HTR-8/SVneo (cell line): ENCODE measurements at regions not wholly inside any gene's neighbourhood (a gene's known extent, or its start where the extent isn't known, plus 50 kb on each side); places are given as distances from the start of the nearest gene placed in this dataset.
"Not testable (repeated sequence)": the region's sequence is repeated elsewhere in the genome, so short reads cannot be mapped to it uniquely, and the experiment has no call there.

Experiments
- DNase-seq: peaks from one replicate; pipeline ENCODE4 v3.0.0; 2011; ENCODE audit warnings: low spot score, mixed read lengths; ENCODE audit not compliant: insufficient read length
- FAIRE-seq: peaks from 2 replicates; lab custom pipeline; 2011; peaks lifted over from hg19 to GRCh38; lab: Jason Lieb, UNC

GRCh38 chr1:79259390-79260336 is 253.1 kb upstream of the ADGRL4 start:
- FAIRE-seq: no peak
- peak; percentile 21 for DNase-seq

- DNase-seq (no peak), FAIRE-seq (no peak)
These were observed 248.9 kb upstream of the ADGRL4 start for GRCh38 chr1:79255421-79255820.

- FAIRE-seq (no peak), DNase-seq (no peak)
These were observed 246.1 kb upstream of the ADGRL4 start for GRCh38 chr1:79252598-79252997.

- FAIRE-seq (no peak), DNase-seq (no peak)
These were observed 233.3 kb upstream of the ADGRL4 start for GRCh38 chr1:79239840-79240239.

- DNase-seq: no peak
- no peak for FAIRE-seq
These were observed 228.9 kb upstream of the ADGRL4 start for GRCh38 chr1:79235301-79236002.

- DNase-seq (no peak), FAIRE-seq (no peak)
These were observed 226.3 kb upstream of the ADGRL4 start for GRCh38 chr1:79232818-79233217.

GRCh38 chr1:79230751-79231150 is 224.2 kb upstream of the ADGRL4 start:
- not testable (repeated sequence) for DNase-seq, FAIRE-seq

- DNase-seq (no peak), FAIRE-seq (no peak)
These were observed 220.4 kb upstream of the ADGRL4 start for GRCh38 chr1:79226963-79227362.

GRCh38 chr1:79224537-79224936 is 218.0 kb upstream of the ADGRL4 start:
- DNase-seq: no peak
- no peak for FAIRE-seq

- no peak for DNase-seq
- no peak for FAIRE-seq
These were observed 214.0 kb upstream of the ADGRL4 start for GRCh38 chr1:79220509-79220908.

- no peak for FAIRE-seq
- DNase-seq: no peak
These were observed 208.8 kb upstream of the ADGRL4 start for GRCh38 chr1:79215311-79215710.

- no peak for FAIRE-seq
These were observed 201.3 kb upstream of the ADGRL4 start for GRCh38 chr1:79207786-79208185.

GRCh38 chr1:79207331-79207730 is 200.8 kb upstream of the ADGRL4 start:
- FAIRE-seq: no peak
- no peak for DNase-seq

More at GRCh38 chr1:79207786-79208185, 201.3 kb upstream of the ADGRL4 start:
- no peak for DNase-seq

- DNase-seq (no peak), FAIRE-seq (no peak)
These were observed 198.4 kb upstream of the ADGRL4 start for GRCh38 chr1:79204779-79205479.

- DNase-seq (peak; percentile 7), FAIRE-seq (no peak)
These were observed 192.3 kb upstream of the ADGRL4 start for GRCh38 chr1:79198832-79199231.

- no peak for FAIRE-seq
- no peak for DNase-seq
These were observed 190.9 kb upstream of the ADGRL4 start for GRCh38 chr1:79197421-79197820.

GRCh38 chr1:79196211-79196610 is 189.7 kb upstream of the ADGRL4 start:
- FAIRE-seq (no peak), DNase-seq (no peak)

GRCh38 chr1:79193211-79194079 is 186.9 kb upstream of the ADGRL4 start:
- FAIRE-seq (no peak), DNase-seq (no peak)

- FAIRE-seq: no peak
- DNase-seq: no peak
These were observed 183.5 kb upstream of the ADGRL4 start for GRCh38 chr1:79190074-79190473.

GRCh38 chr1:79188337-79188736 is 181.8 kb upstream of the ADGRL4 start:
- FAIRE-seq (no peak), DNase-seq (peak; percentile 4)
